RKO (cell line): ENCODE measurements at regions not wholly inside any gene's neighbourhood (a gene's known extent, or its start where the extent isn't known, plus 50 kb on each side); places are given as distances from the start of the nearest gene placed in this dataset.
"Not testable (repeated sequence)": the region's sequence is repeated elsewhere in the genome, so short reads cannot be mapped to it uniquely, and the experiment has no call there.

Experiments used
- DNase-seq: peaks from one replicate; pipeline ENCODE4 v3.0.0-alpha.2; 2016; ENCODE audit warnings: low spot score

DNA sequence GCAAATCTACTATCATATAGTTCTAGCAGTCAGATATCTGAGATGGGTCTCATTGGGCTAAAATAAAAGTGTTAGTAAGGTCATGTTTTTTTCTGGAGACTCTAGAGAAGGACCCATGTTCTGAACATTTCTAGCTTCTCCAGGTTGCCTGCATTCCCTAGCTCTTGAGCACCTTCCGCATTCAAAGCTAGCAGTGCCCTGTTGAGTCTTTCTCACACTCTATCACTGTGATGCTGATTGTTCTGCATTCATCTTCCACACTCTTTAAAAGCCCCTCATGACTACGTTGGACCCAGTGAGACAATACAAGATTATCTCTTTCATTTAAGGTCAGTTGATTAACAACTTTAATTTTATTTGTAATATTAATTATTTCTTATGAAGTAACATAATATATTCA, 433.3 kb upstream of the CHORDC1 start:
- no peak for DNase-seq

DNA sequence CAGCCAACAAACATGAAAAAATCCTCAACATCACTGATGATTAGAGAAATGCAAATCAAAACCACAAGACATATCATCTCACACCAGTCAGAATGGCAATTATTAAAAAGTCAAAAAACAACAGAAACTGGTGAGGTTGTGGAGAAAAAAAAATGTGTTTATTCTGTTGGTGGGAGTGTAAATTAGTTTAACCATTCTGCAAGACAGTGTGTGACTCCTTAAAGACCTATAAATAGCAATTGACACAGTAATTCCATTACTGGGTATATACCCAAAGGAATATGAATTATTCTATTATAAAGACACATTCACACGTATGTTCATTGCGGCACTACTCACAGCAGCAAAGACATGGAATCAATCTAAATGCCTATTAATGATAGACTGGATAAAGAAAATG, 427.3 kb upstream of the CHORDC1 start:
- no peak for DNase-seq

DNA sequence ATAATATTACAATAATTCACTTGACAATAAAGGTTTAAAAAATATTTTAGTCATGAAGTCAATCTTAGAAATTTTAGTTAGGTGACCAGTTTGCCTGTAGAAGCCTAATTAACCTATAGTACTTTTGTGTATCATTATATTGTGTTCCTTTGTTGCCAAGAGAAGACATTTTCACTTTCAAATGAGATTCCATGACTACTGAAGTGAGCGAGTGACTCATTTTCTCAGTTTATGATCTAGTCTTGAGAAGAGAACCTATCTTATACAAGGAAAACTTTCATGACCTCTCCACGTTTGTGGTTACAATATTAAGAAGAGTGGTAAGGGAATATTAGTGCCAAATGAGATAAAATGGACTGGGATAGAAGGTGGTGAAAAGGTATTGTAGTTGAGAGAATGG, 423.9 kb upstream of the CHORDC1 start:
- DNase-seq: no peak

DNA sequence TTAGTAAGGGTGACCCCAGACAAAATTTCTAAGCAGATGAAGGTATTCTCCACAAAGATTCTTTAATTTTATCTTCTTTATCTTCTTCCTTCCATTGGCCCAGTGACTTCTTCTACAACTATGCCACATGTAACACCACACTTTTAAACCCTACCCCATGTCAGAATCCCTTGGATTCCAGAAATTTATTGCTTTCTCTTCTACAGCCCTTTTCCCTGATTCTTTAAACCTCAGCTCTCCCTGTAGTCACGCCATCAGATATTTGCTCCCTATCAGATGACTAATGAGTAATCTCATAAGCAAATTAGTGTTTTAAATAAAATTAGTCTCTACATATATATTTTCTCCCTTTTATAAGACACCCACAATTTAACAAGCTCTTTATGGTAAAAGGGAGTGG, 423.4 kb upstream of the CHORDC1 start:
- DNase-seq: no peak

DNA sequence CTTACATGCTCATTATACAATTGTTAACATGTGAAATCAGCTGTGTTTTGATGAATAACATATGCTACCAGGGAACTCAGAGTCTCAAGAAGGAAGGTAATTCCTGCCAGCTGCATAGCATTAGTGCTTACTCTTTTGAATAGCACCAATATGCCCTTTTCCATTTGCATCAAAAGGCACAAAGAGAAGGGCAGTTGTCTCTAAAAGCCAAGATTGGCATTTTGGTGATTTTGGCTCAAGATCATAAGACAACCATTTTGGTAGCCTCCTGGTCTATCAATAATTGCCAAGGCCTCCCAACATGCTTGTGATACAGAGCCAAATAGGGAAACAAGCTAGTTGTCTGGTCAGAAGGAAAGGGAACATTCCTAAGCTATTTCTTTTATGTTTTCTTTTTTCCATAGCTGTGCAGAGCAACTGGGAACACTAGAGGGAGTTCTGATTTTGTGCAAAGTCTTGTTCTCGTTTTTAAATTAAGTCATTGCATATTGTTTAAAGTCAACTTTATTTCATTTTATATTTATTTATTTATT, 416.7 kb upstream of the CHORDC1 start:
- DNase-seq: peak; percentile 43

DNA sequence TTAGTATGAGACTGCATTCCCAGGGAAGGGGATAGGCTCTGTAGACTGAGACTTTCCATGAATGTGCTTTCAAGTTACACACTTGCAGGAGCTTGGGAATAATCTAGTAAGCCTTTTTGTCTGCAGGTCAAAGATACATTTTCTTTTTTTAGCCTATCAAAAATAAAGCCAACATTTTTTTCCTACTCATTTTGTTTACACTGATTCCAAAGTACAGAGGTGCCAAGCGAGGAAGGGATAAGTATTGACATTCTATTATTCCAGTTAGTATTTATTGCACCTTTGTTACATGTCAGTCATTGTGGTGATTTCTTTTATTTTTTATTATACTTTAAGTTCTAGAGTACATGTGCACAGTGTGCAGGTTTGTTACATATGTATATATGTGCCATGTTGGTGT, 413.0 kb upstream of the CHORDC1 start:
- no peak for DNase-seq

DNA sequence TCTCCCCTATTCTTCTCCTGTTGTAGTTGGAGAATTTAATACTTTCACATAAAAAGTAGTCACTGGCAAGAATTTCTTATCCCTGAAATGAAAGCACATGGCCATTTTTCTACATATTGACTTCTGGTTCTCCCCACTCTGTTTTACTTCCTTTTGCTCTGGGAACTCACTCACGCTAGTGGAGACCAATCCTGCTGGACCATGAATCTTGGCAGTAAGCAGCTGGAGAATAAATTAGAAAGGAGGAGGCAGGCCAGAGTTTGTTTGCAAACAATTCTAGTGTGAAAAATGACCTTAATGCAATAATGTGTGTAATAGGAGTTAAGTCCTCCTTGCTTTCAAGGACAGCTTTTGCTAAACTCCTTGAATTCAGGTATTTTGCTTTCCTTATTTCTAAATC, 412.3 kb upstream of the CHORDC1 start:
- no peak for DNase-seq

DNA sequence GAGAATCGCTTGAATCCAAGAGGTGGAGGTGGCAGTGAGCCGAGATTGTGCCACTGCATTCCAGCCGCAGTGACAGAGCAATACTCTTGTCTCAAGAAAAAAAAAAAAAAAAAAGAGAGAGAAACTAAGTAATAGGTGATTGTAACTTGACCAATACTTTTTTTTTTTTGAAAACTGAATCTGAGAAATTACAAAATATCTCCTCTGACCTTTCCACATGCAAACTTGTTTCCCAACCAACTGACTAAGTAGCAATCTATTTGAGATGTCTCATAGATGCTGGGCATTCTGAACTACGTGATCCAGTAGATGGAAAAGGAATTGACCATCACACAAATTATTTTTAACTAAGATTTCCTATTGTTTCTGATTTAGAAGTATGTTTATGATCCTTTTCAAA, 407.3 kb upstream of the CHORDC1 start:
- no peak for DNase-seq

DNA sequence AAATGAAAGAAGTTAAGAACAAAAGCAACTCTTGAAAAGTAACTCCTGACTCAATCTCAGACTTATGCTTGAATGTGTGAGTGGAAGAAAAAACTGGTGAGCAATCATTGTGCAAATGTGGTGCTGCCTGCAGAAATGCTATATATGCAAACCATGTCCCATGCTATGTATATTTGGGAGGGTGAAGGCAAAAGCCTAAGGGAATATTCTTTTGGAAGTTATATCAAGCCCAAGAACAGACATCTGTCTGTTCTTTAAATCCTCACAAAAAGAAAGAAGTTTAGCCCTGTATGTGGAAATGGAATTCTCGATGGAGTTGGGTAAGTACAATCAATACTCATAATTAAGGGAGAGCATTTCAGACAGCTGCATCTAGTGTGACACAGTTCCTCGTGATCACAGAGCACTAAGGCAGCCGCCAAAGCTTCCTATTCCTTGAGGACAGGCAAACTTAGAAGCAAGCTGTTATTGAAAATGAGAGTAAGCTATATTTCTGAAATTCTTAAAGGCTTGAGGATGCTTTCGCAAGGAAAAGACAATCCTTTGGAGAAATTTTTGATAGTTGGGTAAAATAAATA, 406.5 kb upstream of the CHORDC1 start:
- DNase-seq: no peak

DNA sequence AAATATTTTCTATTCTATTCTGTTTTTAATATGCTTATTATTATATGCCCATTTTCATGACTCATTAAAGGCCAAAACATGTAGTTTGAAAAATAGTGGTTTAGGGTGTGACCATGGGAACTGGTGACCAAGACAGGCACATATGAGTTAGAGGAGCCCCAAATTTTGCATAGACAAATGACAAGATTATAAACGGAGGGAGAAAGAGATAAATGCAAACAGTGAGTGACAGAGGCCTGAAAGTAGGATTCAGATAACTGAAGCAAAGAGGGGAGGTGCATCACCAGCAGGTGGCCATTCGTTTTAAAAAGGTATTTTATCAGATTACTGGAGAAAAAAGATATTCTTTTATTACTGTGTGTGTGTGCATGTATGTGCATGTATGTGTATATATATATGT, 391.5 kb upstream of the CHORDC1 start:
- no peak for DNase-seq

DNA sequence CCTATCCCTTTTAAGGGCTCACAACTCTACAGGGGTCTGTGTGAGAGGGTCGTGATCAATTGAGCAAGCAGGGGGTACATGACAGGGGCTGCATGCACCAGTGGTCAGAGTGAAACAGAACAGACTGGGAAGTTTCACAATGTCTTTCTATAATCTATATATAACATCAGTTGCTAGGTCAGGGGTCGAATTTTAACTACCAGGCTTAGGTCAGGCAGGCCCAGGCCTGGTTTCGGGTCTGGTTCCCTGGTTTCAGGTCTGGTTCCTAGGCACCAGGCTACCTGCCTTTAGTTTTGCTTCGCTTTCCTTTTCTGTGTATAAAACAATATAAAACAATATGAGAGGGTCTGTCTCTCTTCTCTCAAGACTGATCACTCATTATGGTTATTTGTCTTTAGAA, 390.2 kb upstream of the CHORDC1 start:
- DNase-seq: not testable (repeated sequence)

DNA sequence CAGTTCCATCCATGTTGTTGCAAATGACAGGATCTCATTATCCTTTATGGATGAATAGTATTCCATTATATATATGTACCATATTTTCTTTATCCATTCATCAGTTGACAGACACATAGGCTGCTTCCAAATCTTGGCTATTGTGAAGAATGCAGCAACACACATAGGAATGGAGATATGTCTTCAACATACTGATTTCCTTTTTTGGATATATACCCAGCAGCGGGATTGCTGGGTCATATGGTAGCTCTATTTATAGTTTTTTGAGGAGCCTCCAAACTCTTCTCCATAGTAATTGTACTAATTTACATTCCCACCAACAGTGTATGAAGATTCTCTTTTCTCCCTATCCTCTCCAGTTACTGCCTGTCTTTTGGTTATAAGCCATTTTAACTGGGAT, 383.9 kb upstream of the CHORDC1 start:
- DNase-seq: no peak

DNA sequence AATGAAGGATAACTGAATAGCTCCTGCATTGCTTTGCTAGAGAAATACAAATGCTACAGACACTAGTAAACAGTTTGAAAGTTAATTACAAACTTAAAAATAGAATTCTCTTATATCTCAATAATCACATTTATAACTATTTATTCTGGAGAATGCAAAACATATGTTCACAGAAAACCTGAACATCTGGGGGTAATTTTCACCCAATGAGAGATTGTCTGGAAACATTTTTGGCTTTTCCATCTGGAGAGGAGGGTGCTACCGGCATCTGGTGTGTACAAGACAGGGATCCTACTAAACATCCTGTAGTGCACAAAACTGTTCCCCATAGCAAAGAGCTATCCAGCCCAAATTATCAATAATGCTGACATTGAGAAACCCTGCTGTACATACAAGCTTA, 378.4 kb upstream of the CHORDC1 start:
- no peak for DNase-seq

DNA sequence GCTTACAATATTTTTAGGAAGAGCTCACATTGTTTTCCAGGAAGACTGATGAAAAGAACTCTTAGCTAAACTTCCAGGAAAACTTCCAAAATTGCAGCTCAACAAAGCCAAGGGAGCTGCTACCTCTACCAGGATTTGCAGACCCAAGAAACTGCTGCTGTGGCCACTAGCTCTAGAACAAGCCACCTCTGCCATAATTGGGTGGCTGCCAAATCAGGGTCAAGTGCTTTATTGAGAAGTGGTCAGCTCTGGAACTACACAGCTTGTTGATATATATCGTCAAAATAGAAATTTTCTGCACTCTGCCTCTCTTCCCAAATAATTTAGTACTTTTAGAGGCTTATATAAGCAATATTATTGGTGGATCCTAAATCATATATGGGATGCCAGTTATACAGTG, 371.8 kb upstream of the CHORDC1 start:
- DNase-seq: peak; percentile 14

DNA sequence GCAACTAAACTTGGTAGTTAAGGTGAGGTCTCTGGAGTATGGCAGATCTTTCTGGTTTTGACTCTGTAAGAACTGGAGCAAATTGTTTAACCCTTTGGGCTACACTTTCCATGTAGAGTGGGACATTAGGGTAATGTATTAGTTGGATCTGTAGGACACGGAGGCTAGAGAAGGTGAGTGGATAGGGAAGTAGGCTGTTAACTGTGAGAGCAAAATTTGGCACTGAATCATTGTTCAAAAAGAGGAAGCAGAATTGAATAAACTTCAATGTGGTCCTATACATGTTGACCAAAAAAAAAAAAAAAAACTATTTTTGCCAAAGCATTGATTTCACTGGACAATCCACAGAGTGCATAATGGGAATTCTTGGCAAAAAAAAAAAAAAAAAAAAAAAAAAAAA, 370.2 kb upstream of the CHORDC1 start:
- no peak for DNase-seq

DNA sequence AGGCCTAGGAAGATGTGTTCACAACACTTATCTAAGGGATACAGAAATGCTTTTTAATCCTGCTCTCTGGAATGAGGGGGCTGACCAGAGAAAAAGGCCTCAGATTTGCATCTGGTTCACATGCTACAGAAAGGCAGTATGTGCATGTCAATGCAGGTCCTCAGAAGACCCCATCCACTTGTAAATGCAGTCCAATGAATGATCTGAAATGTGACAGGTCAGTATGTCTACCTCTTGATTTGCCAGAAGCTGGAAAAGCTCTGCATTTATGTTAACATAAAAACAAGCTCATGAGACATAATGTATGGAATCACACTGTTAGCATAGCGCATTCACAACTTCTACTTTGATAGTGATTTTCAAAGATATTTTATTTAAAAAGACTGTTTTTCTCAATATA, 367.4 kb upstream of the CHORDC1 start:
- DNase-seq: no peak

DNA sequence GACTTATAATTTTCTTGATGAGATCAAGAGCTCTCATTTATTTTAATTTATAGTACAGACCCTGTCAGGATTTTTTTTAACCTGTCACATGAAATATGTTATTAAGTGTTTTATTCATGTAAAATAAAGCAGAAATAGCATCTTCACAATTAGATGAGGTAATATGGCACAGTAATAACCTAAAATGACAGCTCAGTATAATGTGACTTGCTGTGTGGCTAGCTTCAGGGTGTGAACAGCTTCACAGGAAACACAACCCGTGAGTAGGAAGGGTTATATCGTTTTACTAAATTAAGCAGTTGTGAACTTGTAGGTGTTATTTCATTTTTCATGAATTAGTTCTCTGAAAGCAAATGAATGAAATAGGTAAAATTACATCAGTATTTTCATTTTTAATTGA, 366.9 kb upstream of the CHORDC1 start:
- DNase-seq: no peak

DNA sequence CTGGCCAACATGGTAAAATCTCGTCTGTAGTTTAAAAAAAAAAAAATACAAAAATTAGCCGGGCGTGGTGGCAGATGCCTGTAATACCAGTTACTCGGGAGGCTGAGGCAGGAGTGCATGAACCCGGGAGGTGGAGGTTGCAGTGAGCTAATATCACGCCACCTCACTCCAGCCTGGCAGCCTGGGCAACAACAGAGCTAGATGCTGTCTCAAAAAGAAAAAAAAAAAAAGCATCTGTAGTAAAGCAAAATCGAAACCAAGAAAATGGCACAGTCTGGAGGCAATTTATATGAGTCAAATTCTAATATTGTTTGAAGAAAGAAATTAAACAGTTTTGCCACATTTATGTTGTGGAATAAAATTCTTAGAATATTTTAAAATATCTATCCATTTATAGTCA, 365.0 kb upstream of the CHORDC1 start:
- DNase-seq: no peak

DNA sequence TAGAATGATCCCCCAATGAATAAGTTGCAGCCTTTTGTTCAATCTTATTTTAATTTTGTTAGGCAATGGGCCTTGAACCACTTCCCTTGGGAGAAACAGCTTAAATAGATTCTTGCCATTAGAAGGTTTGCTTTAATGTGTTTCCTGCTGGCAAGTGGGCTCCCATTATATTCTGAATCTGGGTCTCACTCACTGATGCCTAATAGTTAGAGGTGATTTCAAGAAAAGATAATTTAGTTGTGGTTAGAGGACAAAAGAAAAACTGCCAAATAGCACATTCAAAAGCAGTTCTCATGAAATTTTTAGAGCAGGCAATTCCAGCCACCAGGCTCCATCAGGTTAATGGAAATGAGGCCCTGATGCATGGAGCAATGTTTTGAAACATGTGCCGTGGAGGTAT, 362.6 kb upstream of the CHORDC1 start:
- no peak for DNase-seq

DNA sequence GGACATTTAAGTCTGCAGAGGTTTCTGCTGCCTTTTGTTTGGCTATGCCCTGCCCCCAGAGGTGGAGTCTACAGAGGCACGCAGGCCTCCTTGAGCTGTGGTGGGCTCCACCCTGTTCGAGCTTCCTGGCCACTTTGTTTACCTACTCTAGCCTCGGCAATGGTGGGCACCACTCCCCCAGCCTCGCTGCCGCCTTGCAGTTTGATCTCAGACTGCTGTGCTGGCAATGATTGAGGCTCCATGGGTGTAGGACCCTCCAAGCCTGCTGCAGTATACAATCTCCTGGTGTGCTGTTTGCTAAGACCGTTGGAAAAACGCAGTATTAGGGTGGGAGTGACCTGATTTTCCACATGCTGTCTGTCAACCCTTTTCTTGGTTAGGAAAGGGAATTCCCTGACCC, 360.1 kb upstream of the CHORDC1 start:
- not testable (repeated sequence) for DNase-seq

DNA sequence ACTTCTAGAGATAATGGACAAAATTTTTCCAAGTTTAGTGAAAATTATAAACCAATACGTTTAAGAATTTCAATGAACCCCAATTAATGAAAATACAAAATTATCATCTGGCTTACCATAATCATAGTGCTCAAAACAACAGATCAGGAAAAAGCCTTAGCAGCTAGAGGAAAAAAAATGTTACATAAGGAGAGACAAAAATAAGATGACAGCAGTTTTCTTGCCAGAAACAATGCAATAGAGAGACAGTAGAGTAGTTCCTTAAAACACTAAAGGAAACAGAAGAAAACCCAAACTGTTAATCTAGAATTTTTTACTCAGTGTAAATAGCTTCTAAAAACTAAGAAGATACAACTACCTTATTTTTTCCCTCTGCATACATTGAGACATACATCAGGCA, 341.7 kb upstream of the CHORDC1 start:
- no peak for DNase-seq

DNA sequence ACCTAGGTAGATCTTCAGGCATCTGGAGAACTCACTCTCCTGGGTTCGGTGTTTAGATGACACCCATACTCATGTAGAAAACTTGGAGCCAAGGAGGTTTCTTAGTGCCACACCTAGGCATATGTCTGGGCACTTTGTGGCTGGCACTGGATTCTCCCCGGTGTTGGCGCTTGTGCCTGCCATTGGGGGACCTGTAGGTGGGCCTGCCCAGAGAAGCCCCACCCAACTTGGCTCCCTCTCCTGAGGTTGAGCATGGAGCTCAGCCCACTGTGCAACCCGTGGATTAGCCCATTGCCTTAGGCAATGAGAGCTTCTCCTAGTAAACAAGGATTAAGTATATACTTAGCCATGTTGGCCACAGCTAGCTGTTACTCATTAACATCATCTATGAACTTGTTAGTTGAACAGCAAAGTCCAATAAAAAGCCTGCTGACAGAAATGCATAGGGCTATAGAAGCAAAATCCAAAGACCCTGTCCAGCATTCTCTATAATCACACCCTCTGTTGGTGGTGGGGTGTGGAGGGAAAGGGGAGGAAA, 335.5 kb upstream of the CHORDC1 start:
- DNase-seq: no peak

DNA sequence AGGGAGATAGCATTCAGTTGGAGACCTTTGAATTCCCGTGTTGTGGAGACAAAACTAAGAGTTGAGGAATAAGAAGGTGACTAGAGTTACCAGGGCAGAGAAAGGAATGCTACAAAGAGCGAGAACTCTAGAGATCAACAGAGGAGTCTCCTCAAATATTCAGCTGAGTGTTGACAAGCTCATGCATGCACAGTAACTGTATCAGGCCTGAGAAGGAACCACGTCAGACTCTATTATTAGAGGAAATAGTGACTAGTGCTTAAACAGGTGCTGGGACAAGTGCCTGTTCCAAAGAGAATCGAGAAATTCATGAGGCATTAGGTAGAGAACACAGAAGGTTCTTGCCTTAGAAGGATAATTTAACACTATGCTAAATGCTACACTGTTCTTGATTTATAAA, 333.8 kb upstream of the CHORDC1 start:
- no peak for DNase-seq

DNA sequence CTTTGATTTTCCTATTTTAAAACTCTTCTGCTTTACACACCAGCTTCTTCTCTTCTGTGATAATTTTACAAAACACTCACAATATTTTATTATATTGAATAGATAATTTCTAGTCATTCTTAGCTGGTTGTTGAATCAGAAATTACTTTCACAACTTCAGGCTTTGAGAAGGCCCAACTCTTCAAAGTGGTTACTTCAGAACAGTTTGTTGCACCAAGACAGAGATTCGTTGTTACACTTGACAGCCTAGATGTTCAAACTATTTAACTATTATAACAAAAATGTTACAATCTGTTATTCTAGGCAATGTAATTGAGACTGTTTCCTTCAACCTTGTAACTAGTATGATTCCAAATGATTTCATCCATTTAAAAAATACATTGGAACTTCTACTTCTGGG, 333.2 kb upstream of the CHORDC1 start:
- DNase-seq: no peak

DNA sequence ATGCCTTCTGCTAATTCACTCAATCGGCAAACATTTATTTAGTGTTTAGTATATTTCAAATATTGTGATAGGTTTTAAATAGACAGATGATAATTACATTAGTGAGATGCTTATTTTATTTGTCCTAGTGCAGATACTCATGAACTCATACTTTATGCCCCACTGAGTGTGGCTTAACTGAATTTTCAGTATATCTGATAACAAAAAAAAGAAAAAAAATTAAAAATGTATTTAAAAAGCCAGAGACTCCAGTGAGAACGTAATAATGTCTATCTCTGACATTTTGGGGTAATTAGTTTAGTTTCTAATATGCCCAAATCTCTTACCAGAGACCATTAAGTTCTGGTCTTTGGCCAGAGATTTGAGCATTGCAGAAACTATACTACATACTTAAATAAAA, 332.6 kb upstream of the CHORDC1 start:
- DNase-seq: no peak
